ENCODE measurements at regions not wholly inside any gene's neighbourhood (a gene's known extent, or its start where the extent isn't known, plus 50 kb on each side); places are given as distances from the start of the nearest gene placed in this dataset.

DNA sequence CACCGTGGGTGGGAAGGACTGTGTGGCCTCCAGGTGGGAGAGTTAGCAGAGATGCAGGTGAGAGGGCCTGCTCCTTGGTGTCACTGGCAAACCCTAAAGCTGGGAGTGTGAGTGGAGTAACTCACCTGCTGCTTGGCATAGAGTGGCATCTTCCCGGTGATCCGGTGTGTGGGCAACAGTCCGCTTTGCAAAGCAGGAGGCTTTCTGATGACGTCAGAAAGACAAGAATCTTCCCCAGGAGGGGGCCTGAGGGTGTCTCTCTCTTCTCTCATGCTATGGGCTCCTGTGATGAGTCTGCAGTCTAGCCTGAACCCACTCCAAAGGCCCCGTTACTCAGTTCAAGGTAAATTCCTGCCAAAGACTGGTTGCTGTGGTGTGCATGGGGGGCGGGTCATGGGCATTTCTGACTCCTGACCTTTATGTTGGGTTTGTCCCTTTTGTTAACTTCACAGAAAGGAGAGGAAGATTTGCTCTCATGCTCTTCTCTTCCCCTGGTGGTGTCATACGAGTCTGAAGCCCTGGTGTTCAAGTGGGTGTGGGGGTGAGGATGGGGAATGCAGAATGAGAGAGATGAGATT lies 187.9 kb downstream of the GATA3 start:
- no peak overlapping the region for H2AK9ac ChIP-seq (replicated peaks; ENCODE audit: low read depth, low read length, poor library complexity)
- H2AFZ ChIP-seq (replicated peaks; ENCODE audit: low read length, poor library complexity) = no peak overlapping the region
- no peak overlapping the region for H3K14ac ChIP-seq (replicated peaks; ENCODE audit: low read depth, low read length)
- no peak overlapping the region for H2AK5ac ChIP-seq (ENCODE audit: low read depth, low read length)
- TF ChIP-seq, protein P1, sequence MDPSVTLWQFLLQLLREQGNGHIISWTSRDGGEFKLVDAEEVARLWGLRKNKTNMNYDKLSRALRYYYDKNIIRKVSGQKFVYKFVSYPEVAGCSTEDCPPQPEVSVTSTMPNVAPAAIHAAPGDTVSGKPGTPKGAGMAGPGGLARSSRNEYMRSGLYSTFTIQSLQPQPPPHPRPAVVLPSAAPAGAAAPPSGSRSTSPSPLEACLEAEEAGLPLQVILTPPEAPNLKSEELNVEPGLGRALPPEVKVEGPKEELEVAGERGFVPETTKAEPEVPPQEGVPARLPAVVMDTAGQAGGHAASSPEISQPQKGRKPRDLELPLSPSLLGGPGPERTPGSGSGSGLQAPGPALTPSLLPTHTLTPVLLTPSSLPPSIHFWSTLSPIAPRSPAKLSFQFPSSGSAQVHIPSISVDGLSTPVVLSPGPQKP (IDR thresholded peaks at IDR 0.05; ENCODE audit: borderline replicate concordance, low read depth, low read length) = no peak
- TF ChIP-seq POLR2A (IDR thresholded peaks at IDR 0.05; ENCODE audit: low read depth, low read length) (no peak), RFX5 (IDR thresholded peaks at IDR 0.05; ENCODE audit: low read depth, low read length) (no peak), MAFK (IDR thresholded peaks at IDR 0.05; ENCODE audit: low read depth, low read length) (no peak), CEBPB (IDR thresholded peaks at IDR 0.05; ENCODE audit: low read depth, low read length) (no peak), MXI1 (IDR thresholded peaks at IDR 0.05; ENCODE audit: borderline replicate concordance, low read depth, low read length) (no peak), MAZ (IDR thresholded peaks at IDR 0.05; ENCODE audit: borderline replicate concordance, low read depth, low read length) (no peak), NFE2L2 (IDR thresholded peaks at IDR 0.05; ENCODE audit: low read depth, low read length) (no peak), SMC3 (IDR thresholded peaks at IDR 0.05; ENCODE audit: low read depth, low read length) (no peak), RAD21 (IDR thresholded peaks at IDR 0.05; ENCODE audit: low read length) (no peak), RCOR1 (IDR thresholded peaks at IDR 0.05; ENCODE audit: insufficient replicate concordance, low read length) (no peak)
- TF ChIP-seq, protein P2, sequence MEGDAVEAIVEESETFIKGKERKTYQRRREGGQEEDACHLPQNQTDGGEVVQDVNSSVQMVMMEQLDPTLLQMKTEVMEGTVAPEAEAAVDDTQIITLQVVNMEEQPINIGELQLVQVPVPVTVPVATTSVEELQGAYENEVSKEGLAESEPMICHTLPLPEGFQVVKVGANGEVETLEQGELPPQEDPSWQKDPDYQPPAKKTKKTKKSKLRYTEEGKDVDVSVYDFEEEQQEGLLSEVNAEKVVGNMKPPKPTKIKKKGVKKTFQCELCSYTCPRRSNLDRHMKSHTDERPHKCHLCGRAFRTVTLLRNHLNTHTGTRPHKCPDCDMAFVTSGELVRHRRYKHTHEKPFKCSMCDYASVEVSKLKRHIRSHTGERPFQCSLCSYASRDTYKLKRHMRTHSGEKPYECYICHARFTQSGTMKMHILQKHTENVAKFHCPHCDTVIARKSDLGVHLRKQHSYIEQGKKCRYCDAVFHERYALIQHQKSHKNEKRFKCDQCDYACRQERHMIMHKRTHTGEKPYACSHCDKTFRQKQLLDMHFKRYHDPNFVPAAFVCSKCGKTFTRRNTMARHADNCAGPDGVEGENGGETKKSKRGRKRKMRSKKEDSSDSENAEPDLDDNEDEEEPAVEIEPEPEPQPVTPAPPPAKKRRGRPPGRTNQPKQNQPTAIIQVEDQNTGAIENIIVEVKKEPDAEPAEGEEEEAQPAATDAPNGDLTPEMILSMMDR (conservative IDR thresholded peaks at IDR 0.05; ENCODE audit: low read depth, low read length) = no peak
- no peaks in the 10 kb centered on the region for H3K79me1 ChIP-seq (ENCODE audit: low read depth in 1 of 2, low read length in 2 of 2)
- no peak overlapping the region for H2BK15ac ChIP-seq (ENCODE audit: low read depth, low read length)
- no peak overlapping the region for H2BK20ac ChIP-seq (ENCODE audit: low read depth, low read length)
- in situ Hi-C loops (cut with MboI; ENCODE audit: low sequenced_read_pairs) = no loop called here
- no peak overlapping the region for H3K4ac ChIP-seq (ENCODE audit: low read depth, low read length)
- no peak for DNase-seq
- no peak overlapping the region for H4K5ac ChIP-seq (ENCODE audit: low read depth, low read length)
- ChIA-PET POLR2A (ENCODE audit: unreplicated experiment) (no interaction called here), CTCF (no interaction called here)
- no peak overlapping the region for H3K18ac ChIP-seq (ENCODE audit: low read depth, low read length)
- H4K20me1 ChIP-seq (ENCODE audit: insufficient read depth, low read length) = no peaks in the 10 kb centered on the region
- no peak overlapping the region for H3K9ac ChIP-seq (ENCODE audit: low read depth, low read length)
- no peak overlapping the region for H2BK5ac ChIP-seq (ENCODE audit: low read depth, low read length, poor library complexity, severe bottlenecking)
- no peak overlapping the region for H3K56ac ChIP-seq (ENCODE audit: extremely low read depth, insufficient read depth, low read length)
- no peaks in the 10 kb centered on the region for H3K27me3 ChIP-seq (ENCODE audit: control insufficient read depth, insufficient read depth, low read length)
- H3K27ac ChIP-seq (ENCODE audit: insufficient read depth, low read length) = no peak overlapping the region
- ATAC-seq (ENCODE audit: low read depth) = no peak
- H3K36me3 ChIP-seq (ENCODE audit: control insufficient read depth, insufficient read depth, low read length) = no peaks in the 10 kb centered on the region
- H3K4me1 ChIP-seq (ENCODE audit: control insufficient read depth, insufficient read depth, low read length) = no peaks in the 10 kb centered on the region
- peaks cover 22% of the 10 kb centered on the region for H3K9me3 ChIP-seq (ENCODE audit: control insufficient read depth, insufficient read depth, low read length)
- H3K4me3 ChIP-seq (ENCODE audit: insufficient read depth, low read depth, low read length) = no peak overlapping the region
- no peak overlapping the region for H3K23ac ChIP-seq (ENCODE audit: low read depth, low read length)
- no peak overlapping the region for H2BK120ac ChIP-seq (ENCODE audit: low read depth, low read length)
- 50% methylated on average over 1 of the region's 8 CpGs; no CpG with 5 or more reads in 1 of the 2 experiments for WGBS, 2 experiments (ENCODE audit: extremely low coverage in 2 of 2, insufficient read length in 1 of 2)
- no peak overlapping the region for H4K8ac ChIP-seq (ENCODE audit: low read depth in 2 of 2, low read length in 2 of 2)
- no peak overlapping the region for H4K91ac ChIP-seq (ENCODE audit: insufficient read depth, low read depth, low read length)
- H3K9me1 ChIP-seq (ENCODE audit: insufficient read depth, low read length) = no peaks in the 10 kb centered on the region
- H3K4me2 ChIP-seq (ENCODE audit: low read depth, low read length) = no peak overlapping the region
- no TSS peak for BruUV-seq (replicated peaks)
- dilution Hi-C loops (cut with HindIII; ENCODE audit: low sequenced_read_pairs, unreplicated experiment) = no loop called here
- intact Hi-C loops (cut with micrococcal nuclease) = no loop called here

Measured in IMR-90 (cell line).